Loucy (cell line): ENCODE measurements at regions not wholly inside any gene's neighbourhood (a gene's known extent, or its start where the extent isn't known, plus 50 kb on each side); places are given as distances from the start of the nearest gene placed in this dataset.

Source experiments
- H2AFZ ChIP-seq: fragments of 200-600 bp; sonication (generic); 2 replicates; pipeline ENCODE4 v1.6.0; 2016; ENCODE audit warnings: antibody characterized with exemption, mild to moderate bottlenecking, low read length, moderate library complexity
- H3F3A ChIP-seq: fragments of 200-600 bp; 2 replicates; pipeline ENCODE4 v1.6.0; 2016; ENCODE audit warnings: antibody characterized with exemption, low read depth, mild to moderate bottlenecking
- H3K27me3 ChIP-seq: fragments of 200-600 bp; sonication (generic); 2 replicates; pipeline ENCODE4 v1.6.1; 2014; ENCODE audit warnings: low read length, mild to moderate bottlenecking; ENCODE audit not compliant: insufficient read depth, poor library complexity, severe bottlenecking
- H3K36me3 ChIP-seq: fragments of 200-600 bp; sonication (generic); 2 replicates; pipeline ENCODE4 v1.6.1; 2016; ENCODE audit warnings: low read length; ENCODE audit not compliant: insufficient read depth
- H3K4me1 ChIP-seq: fragments of 200-600 bp; sonication (generic); 2 replicates; pipeline ENCODE4 v1.5.1; 2014; ENCODE audit warnings: low read length, mild to moderate bottlenecking; ENCODE audit not compliant: insufficient read depth, poor library complexity, severe bottlenecking
- H3K4me2 ChIP-seq: fragments of 200-600 bp; sonication (generic); 2 replicates; pipeline ENCODE4 v1.6.0; 2014; ENCODE audit warnings: antibody characterized with exemption, low read length, low read depth, mild to moderate bottlenecking; ENCODE audit not compliant: poor library complexity, severe bottlenecking
- H3K4me3 ChIP-seq: fragments of 200-600 bp; sonication (generic); 2 replicates; pipeline ENCODE4 v1.5.1; 2014; ENCODE audit warnings: low read length, mild to moderate bottlenecking, mixed read lengths; ENCODE audit not compliant: poor library complexity, severe bottlenecking
- H3K79me2 ChIP-seq: fragments of 200-600 bp; sonication (generic); 2 replicates; pipeline ENCODE4 v1.6.1; 2014; ENCODE audit warnings: low read length; ENCODE audit not compliant: insufficient read depth
- H3K9ac ChIP-seq: fragments of 200-600 bp; sonication (generic); 2 replicates; pipeline ENCODE4 v1.6.0; 2014; ENCODE audit warnings: mild to moderate bottlenecking, low read depth, low read length, moderate library complexity; ENCODE audit not compliant: poor library complexity, severe bottlenecking
- H3K9me2 ChIP-seq: fragments of 200-600 bp; sonication (generic); replicated peaks from 2 replicates; pipeline ENCODE4 v1.6.1; 2016; ENCODE audit warnings: low read depth, low read length, mixed read lengths
- H3K9me3 ChIP-seq: fragments of 200-600 bp; sonication (generic); 2 replicates; pipeline ENCODE4 v1.6.1; 2014; ENCODE audit warnings: mild to moderate bottlenecking, antibody characterized with exemption, low read length, low read depth; ENCODE audit not compliant: insufficient read depth
- H4K20me1 ChIP-seq: fragments of 200-600 bp; sonication (generic); 2 replicates; pipeline ENCODE4 v1.6.0; 2014; ENCODE audit warnings: antibody characterized with exemption, low read length, mild to moderate bottlenecking; ENCODE audit not compliant: insufficient read depth, poor library complexity, severe bottlenecking
- EZH2phosphoT487 ChIP-seq: fragments of 200-600 bp; IDR thresholded peaks from 2 replicates; pipeline ENCODE4 v1.6.1; 2018; ENCODE audit warnings: antibody characterized with exemption, mild to moderate bottlenecking, moderate library complexity, borderline replicate concordance
- TF ChIP-seq, protein P1 (sequence below): fragments of 200-600 bp; sonication (generic); conservative IDR thresholded peaks from 2 replicates; pipeline ENCODE4 v1.5.1; 2014; ENCODE audit warnings: mild to moderate bottlenecking, antibody characterized with exemption, low read length

GRCh38 chr2:129274918-129275317, 704.5 kb upstream of the RAB6C start:
- H3F3A ChIP-seq = no peaks in the 10 kb centered on the region
- H3K4me3 ChIP-seq = no peak overlapping the region
- 0 out of 2 replicates have a peak, but pooled peaks cover 3% of the 10 kb centered on the region for H3K9me3 ChIP-seq
- H4K20me1 ChIP-seq = no peaks in the 10 kb centered on the region
- no peaks in the 10 kb centered on the region for H3K4me1 ChIP-seq
- H3K4me2 ChIP-seq = no peak overlapping the region
- no peak overlapping the region for H2AFZ ChIP-seq
- H3K27me3 ChIP-seq = no peaks in the 10 kb centered on the region
- H3K36me3 ChIP-seq = no peaks in the 10 kb centered on the region
- H3K79me2 ChIP-seq = no peaks in the 10 kb centered on the region
- no peaks in the 10 kb centered on the region for H3K9me2 ChIP-seq
- H3K9ac ChIP-seq = no peak overlapping the region
- no peak for TF ChIP-seq EZH2phosphoT487
- TF ChIP-seq, protein P1, sequence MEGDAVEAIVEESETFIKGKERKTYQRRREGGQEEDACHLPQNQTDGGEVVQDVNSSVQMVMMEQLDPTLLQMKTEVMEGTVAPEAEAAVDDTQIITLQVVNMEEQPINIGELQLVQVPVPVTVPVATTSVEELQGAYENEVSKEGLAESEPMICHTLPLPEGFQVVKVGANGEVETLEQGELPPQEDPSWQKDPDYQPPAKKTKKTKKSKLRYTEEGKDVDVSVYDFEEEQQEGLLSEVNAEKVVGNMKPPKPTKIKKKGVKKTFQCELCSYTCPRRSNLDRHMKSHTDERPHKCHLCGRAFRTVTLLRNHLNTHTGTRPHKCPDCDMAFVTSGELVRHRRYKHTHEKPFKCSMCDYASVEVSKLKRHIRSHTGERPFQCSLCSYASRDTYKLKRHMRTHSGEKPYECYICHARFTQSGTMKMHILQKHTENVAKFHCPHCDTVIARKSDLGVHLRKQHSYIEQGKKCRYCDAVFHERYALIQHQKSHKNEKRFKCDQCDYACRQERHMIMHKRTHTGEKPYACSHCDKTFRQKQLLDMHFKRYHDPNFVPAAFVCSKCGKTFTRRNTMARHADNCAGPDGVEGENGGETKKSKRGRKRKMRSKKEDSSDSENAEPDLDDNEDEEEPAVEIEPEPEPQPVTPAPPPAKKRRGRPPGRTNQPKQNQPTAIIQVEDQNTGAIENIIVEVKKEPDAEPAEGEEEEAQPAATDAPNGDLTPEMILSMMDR = no peak

DNA sequence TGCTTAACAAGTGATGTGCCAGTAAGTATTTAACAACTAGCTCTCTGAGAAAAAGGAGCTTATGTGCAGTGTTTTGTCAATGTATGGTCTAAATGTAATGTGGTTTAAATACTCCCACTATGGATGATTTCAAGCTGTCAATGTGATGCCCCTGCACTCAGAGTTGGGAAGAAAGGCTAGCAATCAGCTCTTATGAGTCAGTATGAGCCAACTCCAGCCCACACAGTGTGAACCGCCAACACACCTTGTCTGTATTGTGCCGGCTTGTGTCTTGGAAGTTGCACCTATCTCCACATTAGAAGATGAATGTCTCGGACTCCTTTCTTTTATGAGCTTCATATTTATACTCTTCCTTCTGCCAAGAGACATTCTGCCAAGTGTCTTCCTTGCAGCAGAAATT, 703.8 kb upstream of the RAB6C start:
- Histone ChIP-seq H4K20me1 (no peaks in the 10 kb centered on the region), H3K4me3 (no peak overlapping the region), H3K9ac (no peak overlapping the region), H3K9me2 (no peaks in the 10 kb centered on the region), H3K4me2 (no peak overlapping the region), H3K4me1 (no peaks in the 10 kb centered on the region), H3K9me3 (no peaks in the 10 kb centered on the region), H2AFZ (no peak overlapping the region), H3F3A (no peaks in the 10 kb centered on the region), H3K27me3 (no peaks in the 10 kb centered on the region), H3K36me3 (no peaks in the 10 kb centered on the region), H3K79me2 (no peaks in the 10 kb centered on the region)
- no peak for TF ChIP-seq EZH2phosphoT487
- TF ChIP-seq, protein P1 = no peak

GRCh38 chr2:129276978-129277584, 702.4 kb upstream of the RAB6C start:
- no peak overlapping the region for H3K4me3 ChIP-seq
- no peaks in the 10 kb centered on the region for H3K79me2 ChIP-seq
- H3K36me3 ChIP-seq = no peaks in the 10 kb centered on the region
- H4K20me1 ChIP-seq = no peaks in the 10 kb centered on the region
- no peaks in the 10 kb centered on the region for H3K4me1 ChIP-seq
- TF ChIP-seq, protein P1 = no peak
- no peaks in the 10 kb centered on the region for H3K27me3 ChIP-seq
- no peaks in the 10 kb centered on the region for H3K9me2 ChIP-seq
- H2AFZ ChIP-seq = no peak overlapping the region
- H3K9ac ChIP-seq = no peak overlapping the region
- H3K9me3 ChIP-seq = no peaks in the 10 kb centered on the region
- H3F3A ChIP-seq = no peaks in the 10 kb centered on the region
- H3K4me2 ChIP-seq = no peak overlapping the region
